CD4-positive, alpha-beta T cell treated with Interleukin-17A for 4 hours (primary cell): ENCODE measurements at regions not wholly inside any gene's neighbourhood (a gene's known extent, or its start where the extent isn't known, plus 50 kb on each side); places are given as distances from the start of the nearest gene placed in this dataset.

Experiments used
- DNase-seq: peaks from one replicate; pipeline ENCODE4 v3.0.0-alpha.2; 2020; ENCODE audit warnings: mixed read lengths

DNA sequence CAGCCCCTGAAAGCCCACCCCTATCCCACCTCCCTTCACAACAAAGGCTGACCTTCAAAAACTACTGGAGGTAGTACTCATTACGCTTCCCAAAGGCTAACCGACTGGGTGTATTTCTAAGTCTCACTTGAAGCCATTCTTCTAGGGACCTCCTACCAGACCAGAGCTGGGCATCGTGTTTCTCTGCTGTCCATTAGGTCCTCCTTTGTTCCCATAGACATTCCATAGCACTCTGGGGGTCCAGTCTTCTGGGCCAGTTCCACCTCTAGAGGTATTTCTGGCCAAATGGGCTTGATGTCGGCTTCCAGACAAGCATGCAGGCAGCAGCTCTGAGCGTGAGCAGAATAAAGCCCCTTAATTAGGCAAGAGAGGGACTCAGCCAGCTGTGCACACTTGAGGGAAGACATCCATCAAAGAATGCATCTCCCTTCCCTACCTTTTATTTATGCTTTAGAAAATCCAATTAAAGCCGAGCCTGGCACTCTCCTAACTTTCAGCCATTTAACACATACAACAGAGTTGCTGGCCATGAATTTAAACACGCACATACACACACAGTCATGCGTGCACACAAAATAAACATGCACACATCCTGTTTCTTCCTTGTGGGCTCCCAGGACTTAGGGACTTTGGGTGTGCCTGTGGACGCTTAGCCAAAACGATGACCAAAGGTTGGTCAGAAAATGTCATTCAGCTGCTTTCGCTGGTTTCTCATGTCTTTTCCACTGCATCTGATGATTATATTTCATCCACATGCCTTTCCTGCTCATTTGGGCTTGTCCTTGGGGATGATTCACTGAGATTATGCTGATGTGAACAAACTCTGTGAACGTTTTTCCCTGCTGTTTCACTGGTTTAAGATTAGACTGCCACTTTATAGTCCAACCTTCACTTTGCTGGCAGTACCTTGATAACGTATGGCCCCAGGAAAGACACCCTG, 362.0 kb upstream of the NFE2L3 start:
- DNase-seq: no peak

- DNase-seq: no peak
Measured at GRCh38 chr7:25790963-25791362, 361.0 kb upstream of the NFE2L3 start.

GRCh38 chr7:25792586-25792985, 359.4 kb upstream of the NFE2L3 start:
- DNase-seq: no peak

DNA sequence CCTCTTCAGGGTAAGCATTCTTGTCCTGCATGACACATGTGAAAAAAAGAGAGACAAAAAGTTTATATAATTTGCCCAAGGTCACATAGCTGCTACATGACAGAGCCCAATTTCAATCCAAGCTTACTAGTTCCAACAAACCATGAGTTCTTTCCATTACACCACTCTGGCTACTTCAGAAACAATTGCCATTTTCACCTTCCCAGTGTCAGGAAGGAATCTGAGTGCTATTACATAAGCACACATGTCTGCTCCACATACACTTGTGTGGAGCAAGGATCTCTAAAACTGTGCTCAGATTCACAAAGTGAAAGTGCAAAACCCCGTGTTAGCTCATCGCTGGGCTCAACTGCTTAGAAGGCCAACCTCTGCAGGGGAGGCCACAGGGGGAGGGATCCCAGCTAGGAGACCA, 356.2 kb upstream of the NFE2L3 start:
- DNase-seq: no peak

- DNase-seq: no peak
Measured at GRCh38 chr7:25798344-25798743, 353.7 kb upstream of the NFE2L3 start.

DNA sequence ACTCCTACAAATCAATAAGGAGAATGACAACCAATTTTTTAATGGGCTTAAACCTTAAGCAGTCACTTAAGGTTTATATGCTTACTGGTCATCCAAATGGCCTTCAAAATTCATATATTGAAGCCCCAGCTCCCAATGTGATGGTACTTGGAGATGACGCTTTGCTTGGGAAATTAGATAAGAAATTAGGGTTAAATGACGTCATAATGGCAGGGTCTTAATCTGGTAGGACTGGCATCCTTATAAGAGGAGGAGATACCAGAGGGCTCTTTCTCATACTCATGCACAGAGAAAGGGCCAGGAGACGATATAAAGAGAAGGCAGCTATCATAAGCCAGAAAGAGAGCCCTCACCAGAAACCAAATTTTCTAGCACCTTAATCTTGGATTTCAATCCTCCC, 350.8 kb upstream of the NFE2L3 start:
- DNase-seq: no peak

GRCh38 chr7:25802057-25802456, 349.9 kb upstream of the NFE2L3 start:
- no peak for DNase-seq

GRCh38 chr7:25802473-25802872, 349.5 kb upstream of the NFE2L3 start:
- DNase-seq: no peak

DNA sequence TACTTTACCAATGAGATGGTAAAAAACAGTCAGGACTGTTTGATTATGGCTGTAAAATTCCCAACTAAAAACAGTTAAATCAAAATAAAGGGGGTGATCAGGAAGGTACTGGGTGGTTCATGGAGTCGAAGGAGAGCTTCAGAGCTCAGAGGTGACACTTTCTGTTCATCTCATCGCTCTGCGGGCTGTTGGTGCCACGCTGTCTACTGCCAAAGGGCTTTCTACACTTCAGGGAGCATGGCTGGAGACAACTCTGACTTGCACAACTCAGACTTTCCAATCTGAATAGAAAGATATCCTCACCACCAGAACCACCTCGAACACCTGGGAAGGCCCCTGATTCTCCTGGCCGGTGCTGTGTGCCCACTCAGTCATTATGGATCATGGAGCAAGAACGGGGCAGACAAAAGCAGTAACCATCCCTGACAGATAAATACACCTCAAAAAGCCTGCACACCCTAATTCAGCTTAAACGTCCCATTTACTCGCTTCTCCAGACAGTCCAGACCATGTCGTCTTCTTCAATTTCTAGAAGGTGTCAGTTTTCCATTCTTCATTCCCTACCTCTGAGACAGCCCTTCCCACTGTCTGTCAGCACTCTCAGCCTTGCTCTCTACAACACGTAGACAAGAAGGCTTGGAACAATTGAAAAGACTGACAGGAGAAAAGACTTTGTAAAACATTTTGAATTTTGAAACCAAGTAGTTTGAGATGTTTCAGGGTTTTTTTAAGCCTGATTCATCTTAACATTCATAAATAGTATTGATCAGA, 348.7 kb upstream of the NFE2L3 start:
- no peak for DNase-seq

- DNase-seq: no peak
Measured at GRCh38 chr7:25804154-25804553, 347.8 kb upstream of the NFE2L3 start.

- DNase-seq: no peak
Measured at GRCh38 chr7:25805027-25805687, 346.8 kb upstream of the NFE2L3 start.

DNA sequence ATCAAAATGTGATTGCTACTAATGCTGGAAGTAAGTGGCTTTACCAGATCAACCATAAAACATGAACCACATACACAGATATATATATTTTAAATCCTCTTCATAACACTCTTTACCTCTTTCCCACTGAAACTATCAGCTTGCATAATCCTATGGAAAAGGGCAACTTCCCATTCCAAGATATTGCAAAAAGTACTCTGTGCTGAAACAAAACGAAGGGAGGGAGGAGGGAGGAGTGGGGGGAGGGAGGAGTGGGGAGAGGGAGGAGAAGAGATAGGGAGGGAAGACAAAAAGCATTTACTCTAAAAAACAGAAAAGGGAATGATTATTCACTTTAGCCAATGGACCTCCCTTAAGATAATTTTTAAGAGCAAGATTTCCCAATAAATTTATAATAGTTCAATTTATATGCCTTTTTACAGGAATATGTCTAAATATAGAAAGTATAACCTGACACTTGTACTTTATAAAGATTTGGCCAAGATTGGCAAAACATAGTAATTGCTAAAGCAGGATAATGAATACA, 344.8 kb upstream of the NFE2L3 start:
- no peak for DNase-seq

GRCh38 chr7:25809441-25809840, 342.6 kb upstream of the NFE2L3 start:
- DNase-seq: no peak

DNA sequence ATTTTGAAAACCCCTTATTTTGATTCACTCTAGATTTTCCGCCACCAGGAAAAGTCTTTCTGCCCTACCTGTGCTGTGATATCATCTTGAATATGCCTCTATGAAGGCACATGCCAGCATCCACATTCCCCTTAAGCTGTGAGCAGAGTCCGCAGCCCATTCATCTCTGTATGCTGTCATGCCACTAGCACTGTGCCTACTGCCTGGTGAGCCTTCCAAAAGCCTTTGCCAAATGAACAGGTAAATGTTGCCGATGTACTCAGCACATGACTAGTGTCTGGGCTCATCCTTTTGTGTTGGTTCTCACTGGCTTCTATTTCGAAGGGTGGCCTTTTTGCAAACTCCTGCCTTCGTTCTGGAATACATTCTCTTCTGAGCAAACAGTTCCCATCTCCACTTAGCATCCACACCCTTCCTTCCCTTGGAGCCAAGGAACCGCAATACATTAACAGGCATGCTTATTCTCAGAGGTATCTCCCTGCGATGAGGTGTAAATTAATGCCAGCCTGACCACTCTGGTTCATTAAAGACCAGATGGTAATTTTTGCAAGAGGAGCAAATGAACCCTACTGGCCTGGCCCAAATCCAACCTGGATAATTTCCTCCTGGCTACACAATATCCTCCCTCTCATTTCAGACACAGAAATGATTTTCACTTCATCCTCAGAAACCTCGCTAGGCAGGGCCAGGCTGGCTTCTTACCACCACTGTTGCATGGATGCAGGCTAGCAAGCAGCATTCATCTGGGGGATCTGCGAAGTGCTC, 339.7 kb upstream of the NFE2L3 start:
- DNase-seq: no peak

- DNase-seq: no peak
Measured at GRCh38 chr7:25813381-25813780, 338.6 kb upstream of the NFE2L3 start.

DNA sequence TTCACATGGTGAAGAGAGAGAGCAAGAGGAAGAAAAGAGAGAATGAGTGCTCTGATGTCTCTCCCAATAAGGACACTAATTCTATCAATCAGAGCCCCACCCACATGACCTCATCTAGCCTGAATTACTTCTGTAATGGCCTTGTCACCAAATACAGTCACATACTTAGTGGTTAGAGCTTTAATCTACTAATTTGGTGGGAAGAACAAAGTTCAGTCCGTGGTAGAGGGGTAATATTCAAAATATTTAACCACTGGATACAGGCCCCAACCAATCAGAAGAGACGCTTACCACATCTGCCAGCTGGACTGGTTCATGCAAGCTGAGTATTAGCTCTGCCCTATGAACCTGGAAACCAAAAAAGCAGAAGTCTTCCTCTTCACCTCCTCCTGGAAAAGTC, 336.3 kb upstream of the NFE2L3 start:
- DNase-seq: no peak

GRCh38 chr7:25820432-25821040, 331.5 kb upstream of the NFE2L3 start:
- DNase-seq: no peak

- no peak for DNase-seq
Measured at GRCh38 chr7:25821225-25821624, 330.8 kb upstream of the NFE2L3 start.

DNA sequence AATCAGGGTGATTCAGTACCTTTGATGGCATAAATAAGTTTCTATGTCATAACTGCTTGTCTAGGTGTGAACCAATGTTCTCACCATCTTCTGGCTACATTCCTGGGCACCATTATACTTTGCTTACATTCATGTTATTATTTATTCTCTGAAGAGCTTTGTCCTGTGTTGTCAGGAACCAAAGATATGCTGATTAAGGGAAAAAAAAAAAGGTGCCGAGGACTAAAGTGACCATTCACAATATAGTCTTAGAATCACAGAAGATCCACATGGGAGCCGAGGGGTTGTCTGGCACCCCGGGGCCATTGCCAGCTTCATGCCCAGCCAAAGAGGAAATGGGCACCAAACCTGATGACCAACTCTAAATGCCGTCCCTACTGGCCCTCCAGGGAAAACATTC, 329.2 kb upstream of the NFE2L3 start:
- no peak for DNase-seq

GRCh38 chr7:25823571-25823970, 328.4 kb upstream of the NFE2L3 start:
- no peak for DNase-seq

GRCh38 chr7:25828468-25828867, 323.5 kb upstream of the NFE2L3 start:
- no peak for DNase-seq

- no peak for DNase-seq
Measured at GRCh38 chr7:25829663-25830062, 322.3 kb upstream of the NFE2L3 start.
